A549 (cell line): ENCODE measurements at regions not wholly inside any gene's neighbourhood (a gene's known extent, or its start where the extent isn't known, plus 50 kb on each side); places are given as distances from the start of the nearest gene placed in this dataset.

ENCODE experiments used
- CTCF ChIP-seq: fragments of >200 bp; sonication (Bioruptor Twin); formaldehyde crosslinking; IDR thresholded peaks from 3 replicates; pipeline ENCODE4 v1.5.1; 2016
- EHMT2 ChIP-seq: fragments of 200-600 bp; sonication (generic); IDR thresholded peaks from 2 replicates; pipeline ENCODE4 v1.6.1; 2016; ENCODE audit warnings: antibody characterized with exemption, low read depth, mild to moderate bottlenecking, moderate library complexity
- EP300 ChIP-seq, 2 experiments: fragments of >200 bp; sonication (Bioruptor Twin); formaldehyde crosslinking; IDR thresholded peaks; 2 replicates in 1 of 2; 3 replicates in 1 of 2; pipeline ENCODE4 v1.6.1; 2016 to 2017
- KDM1A ChIP-seq: fragments of 200-600 bp; sonication (generic); IDR thresholded peaks from 2 replicates; pipeline ENCODE4 v1.6.1; 2016; ENCODE audit warnings: low read depth, mild to moderate bottlenecking
- POLR2A ChIP-seq: IDR thresholded peaks from 2 replicates; pipeline ENCODE4 v1.6.1; 2012; ENCODE audit warnings: mild to moderate bottlenecking, low read length
- RAD21 ChIP-seq, 2 experiments: fragments of >200 bp in 1 of 2; sonication (Bioruptor Twin) in 1 of 2; formaldehyde crosslinking in 1 of 2; IDR thresholded peaks in 1 of 2; conservative IDR thresholded peaks in 1 of 2; 2 replicates in 1 of 2; 3 replicates in 1 of 2; pipeline ENCODE4 v1.6.1; 2012 to 2018; ENCODE audit warnings: inconsistent platforms in 1 of 2
- REST ChIP-seq: fragments of 200-600 bp; sonication (generic); IDR thresholded peaks from 2 replicates; pipeline ENCODE4 v1.6.1; 2016; ENCODE audit warnings: antibody characterized with exemption, mild to moderate bottlenecking, moderate library complexity

GRCh38 chr9:86783884-86784283 is 163.4 kb downstream of the GAS1 start:
- TF ChIP-seq POLR2A (no peak), CTCF (no peak), RAD21 (conservative IDR thresholded peaks at IDR 0.05 in 1 of 2, IDR thresholded peaks at IDR 0.05 in 1 of 2) (no peak), EP300 (IDR thresholded peaks at IDR 0.05) (no peak), REST (no peak), EHMT2 (no peak), KDM1A (no peak)
